ENCODE measurements at regions not wholly inside any gene's neighbourhood (a gene's known extent, or its start where the extent isn't known, plus 50 kb on each side); places are given as distances from the start of the nearest gene placed in this dataset.

- POLR2A ChIA-PET = no interaction called here
- CTCF ChIA-PET = no interaction called here
- TF ChIP-seq FOXM1 (IDR thresholded peaks at IDR 0.05; ENCODE audit: borderline replicate concordance) = no peak
- TF ChIP-seq ARNT (IDR thresholded peaks at IDR 0.05) = no peak
- TF ChIP-seq FOXA1 (IDR thresholded peaks at IDR 0.05) = no peak
- no peak for TF ChIP-seq SP1 (IDR thresholded peaks at IDR 0.05)
- TF ChIP-seq ELF4 (IDR thresholded peaks at IDR 0.05) = no peak
- no peak for TF ChIP-seq HDGF (IDR thresholded peaks at IDR 0.05; ENCODE audit: borderline replicate concordance)
- TF ChIP-seq LEF1 (IDR thresholded peaks at IDR 0.05; ENCODE audit: borderline replicate concordance) = no peak
- TF ChIP-seq NFRKB (IDR thresholded peaks at IDR 0.05) = no peak
- no peak for TF ChIP-seq TARDBP (IDR thresholded peaks at IDR 0.05)
- TF ChIP-seq FOXK2 (IDR thresholded peaks at IDR 0.05) = no peak
- no peak for TF ChIP-seq L3MBTL2 (conservative IDR thresholded peaks at IDR 0.05)
- no peak for TF ChIP-seq SUZ12 (IDR thresholded peaks at IDR 0.05)
- TF ChIP-seq, protein P1, sequence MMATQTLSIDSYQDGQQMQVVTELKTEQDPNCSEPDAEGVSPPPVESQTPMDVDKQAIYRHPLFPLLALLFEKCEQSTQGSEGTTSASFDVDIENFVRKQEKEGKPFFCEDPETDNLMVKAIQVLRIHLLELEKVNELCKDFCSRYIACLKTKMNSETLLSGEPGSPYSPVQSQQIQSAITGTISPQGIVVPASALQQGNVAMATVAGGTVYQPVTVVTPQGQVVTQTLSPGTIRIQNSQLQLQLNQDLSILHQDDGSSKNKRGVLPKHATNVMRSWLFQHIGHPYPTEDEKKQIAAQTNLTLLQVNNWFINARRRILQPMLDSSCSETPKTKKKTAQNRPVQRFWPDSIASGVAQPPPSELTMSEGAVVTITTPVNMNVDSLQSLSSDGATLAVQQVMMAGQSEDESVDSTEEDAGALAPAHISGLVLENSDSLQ (IDR thresholded peaks at IDR 0.05) = no peak
- TF ChIP-seq ZNF384 (IDR thresholded peaks at IDR 0.05) = no peak
- TF ChIP-seq CTBP1 (IDR thresholded peaks at IDR 0.05; ENCODE audit: borderline replicate concordance) = no peak
- no peak for TF ChIP-seq BHLHE40 (IDR thresholded peaks at IDR 0.05; ENCODE audit: borderline replicate concordance)
- no peak for DNase-seq (ENCODE audit: extremely low spot score)
Measured at GRCh38 chr2:220279372-220279771, 651.9 kb downstream of the SLC4A3 start.

DNA sequence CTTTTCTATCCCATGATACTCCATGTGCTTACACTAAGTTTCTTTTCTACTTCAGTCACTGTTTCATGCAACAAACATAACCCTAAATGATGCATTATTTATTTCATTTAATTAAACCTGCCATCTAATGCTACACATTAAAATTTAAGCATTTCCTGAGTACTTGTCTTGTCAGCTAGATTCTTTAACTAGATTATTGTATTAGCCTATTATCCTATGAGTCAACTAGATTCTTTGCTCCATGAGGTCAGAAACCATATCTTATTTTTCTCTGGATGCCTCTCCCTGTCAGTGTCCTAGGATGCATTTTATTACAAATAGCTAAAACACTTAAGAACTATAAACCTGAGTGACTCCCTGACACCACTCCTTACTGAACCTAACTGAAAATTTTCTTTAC, 652.4 kb downstream of the SLC4A3 start:
- no peak for DNase-seq (ENCODE audit: extremely low spot score)
- POLR2A ChIA-PET = no interaction called here
- CTCF ChIA-PET = no interaction called here
- TF ChIP-seq FOXK2 (IDR thresholded peaks at IDR 0.05) = no peak
- no peak for TF ChIP-seq FOXA1 (IDR thresholded peaks at IDR 0.05)
- no peak for TF ChIP-seq LEF1 (IDR thresholded peaks at IDR 0.05; ENCODE audit: borderline replicate concordance)
- TF ChIP-seq SUZ12 (IDR thresholded peaks at IDR 0.05) = no peak
- TF ChIP-seq L3MBTL2 (conservative IDR thresholded peaks at IDR 0.05) = no peak
- TF ChIP-seq ZNF384 (IDR thresholded peaks at IDR 0.05) = no peak
- no peak for TF ChIP-seq TARDBP (IDR thresholded peaks at IDR 0.05)
- no peak for TF ChIP-seq FOXM1 (IDR thresholded peaks at IDR 0.05; ENCODE audit: borderline replicate concordance)
- TF ChIP-seq, protein P1 (IDR thresholded peaks at IDR 0.05) = no peak
- TF ChIP-seq NFRKB (IDR thresholded peaks at IDR 0.05) = no peak
- TF ChIP-seq BHLHE40 (IDR thresholded peaks at IDR 0.05; ENCODE audit: borderline replicate concordance) = no peak
- TF ChIP-seq SP1 (IDR thresholded peaks at IDR 0.05) = no peak
- TF ChIP-seq ELF4 (IDR thresholded peaks at IDR 0.05) = no peak
- TF ChIP-seq ARNT (IDR thresholded peaks at IDR 0.05) = no peak
- no peak for TF ChIP-seq HDGF (IDR thresholded peaks at IDR 0.05; ENCODE audit: borderline replicate concordance)

- TF ChIP-seq BHLHE40 (IDR thresholded peaks at IDR 0.05; ENCODE audit: borderline replicate concordance) = no peak
- CTCF ChIA-PET = no interaction called here
- POLR2A ChIA-PET = no interaction called here
- no peak for DNase-seq (ENCODE audit: extremely low spot score)
Measured at GRCh38 chr2:220280736-220281135, 653.3 kb downstream of the SLC4A3 start.

GRCh38 chr2:220281771-220282170, 654.3 kb downstream of the SLC4A3 start:
- ChIA-PET POLR2A (no interaction called here), CTCF (no interaction called here)
- TF ChIP-seq ZNF384 (IDR thresholded peaks at IDR 0.05) = no peak
- TF ChIP-seq SUZ12 (IDR thresholded peaks at IDR 0.05) = no peak
- TF ChIP-seq HDGF (IDR thresholded peaks at IDR 0.05; ENCODE audit: borderline replicate concordance) = no peak
- no peak for TF ChIP-seq NFRKB (IDR thresholded peaks at IDR 0.05)
- no peak for TF ChIP-seq CTBP1 (IDR thresholded peaks at IDR 0.05; ENCODE audit: borderline replicate concordance)
- no peak for TF ChIP-seq ARNT (IDR thresholded peaks at IDR 0.05)
- TF ChIP-seq FOXM1 (IDR thresholded peaks at IDR 0.05; ENCODE audit: borderline replicate concordance) = no peak
- TF ChIP-seq BHLHE40 (IDR thresholded peaks at IDR 0.05; ENCODE audit: borderline replicate concordance) = no peak
- no peak for TF ChIP-seq FOXK2 (IDR thresholded peaks at IDR 0.05)
- TF ChIP-seq L3MBTL2 (conservative IDR thresholded peaks at IDR 0.05) = no peak
- TF ChIP-seq LEF1 (IDR thresholded peaks at IDR 0.05; ENCODE audit: borderline replicate concordance) = no peak
- no peak for DNase-seq (ENCODE audit: extremely low spot score)

GRCh38 chr2:220282236-220282635, 654.8 kb downstream of the SLC4A3 start:
- ChIA-PET POLR2A (no interaction called here), CTCF (interaction anchor here (0.6 kb wide), 1 partner anchor 17 kb away, joined by 3 read pairs; no protein-coding TSS in a partner anchor)
- no peak for DNase-seq (ENCODE audit: extremely low spot score)
- TF ChIP-seq BHLHE40 (IDR thresholded peaks at IDR 0.05; ENCODE audit: borderline replicate concordance) = no peak
- no peak for TF ChIP-seq CTBP1 (IDR thresholded peaks at IDR 0.05; ENCODE audit: borderline replicate concordance)
- TF ChIP-seq FOXA1 (IDR thresholded peaks at IDR 0.05) = no peak
- TF ChIP-seq FOXM1 (IDR thresholded peaks at IDR 0.05; ENCODE audit: borderline replicate concordance) = no peak
- TF ChIP-seq, protein P1 (IDR thresholded peaks at IDR 0.05) = no peak
- no peak for TF ChIP-seq SUZ12 (IDR thresholded peaks at IDR 0.05)
- TF ChIP-seq ZNF384 (IDR thresholded peaks at IDR 0.05) = no peak
- TF ChIP-seq HDGF (IDR thresholded peaks at IDR 0.05; ENCODE audit: borderline replicate concordance) = no peak
- no peak for TF ChIP-seq FOXK2 (IDR thresholded peaks at IDR 0.05)

DNA sequence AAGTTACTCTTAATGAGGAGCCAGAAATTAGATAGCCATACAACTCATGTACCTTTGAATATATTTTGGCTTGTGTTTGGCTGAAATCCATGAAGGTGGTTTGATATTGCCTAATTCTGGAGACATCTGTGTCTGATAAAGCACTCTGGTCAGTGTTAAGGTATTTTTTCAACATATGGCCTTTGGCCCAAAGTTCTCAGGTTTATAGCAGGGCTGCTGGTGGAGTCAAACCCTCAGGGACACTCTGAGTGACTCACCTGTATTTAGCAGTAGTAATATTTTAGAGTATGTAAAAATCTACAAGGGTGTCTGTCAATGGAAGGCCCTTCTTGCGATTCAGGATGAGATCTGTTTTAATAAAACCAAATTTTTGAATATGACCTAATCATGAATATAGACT, 666.5 kb downstream of the SLC4A3 start:
- TF ChIP-seq FOXM1 (IDR thresholded peaks at IDR 0.05; ENCODE audit: borderline replicate concordance) (no peak), ARNT (IDR thresholded peaks at IDR 0.05) (no peak), L3MBTL2 (conservative IDR thresholded peaks at IDR 0.05) (no peak), ZNF384 (IDR thresholded peaks at IDR 0.05) (no peak), BHLHE40 (IDR thresholded peaks at IDR 0.05; ENCODE audit: borderline replicate concordance) (no peak), SUZ12 (IDR thresholded peaks at IDR 0.05) (no peak), FOXK2 (IDR thresholded peaks at IDR 0.05) (no peak), HDGF (IDR thresholded peaks at IDR 0.05; ENCODE audit: borderline replicate concordance) (no peak), CTBP1 (IDR thresholded peaks at IDR 0.05; ENCODE audit: borderline replicate concordance) (no peak), FOXA1 (IDR thresholded peaks at IDR 0.05) (no peak), ELF4 (IDR thresholded peaks at IDR 0.05) (no peak), SP1 (IDR thresholded peaks at IDR 0.05) (no peak), TARDBP (IDR thresholded peaks at IDR 0.05) (no peak), NFRKB (IDR thresholded peaks at IDR 0.05) (no peak), LEF1 (IDR thresholded peaks at IDR 0.05; ENCODE audit: borderline replicate concordance) (no peak)
- TF ChIP-seq, protein P1 (IDR thresholded peaks at IDR 0.05) = no peak
- no peak for DNase-seq (ENCODE audit: extremely low spot score)
- ChIA-PET POLR2A (no interaction called here), CTCF (no interaction called here)

All from HEK293T (cell line).